Aorta (tissue), 5 donors: ENCODE measurements at regions not wholly inside any gene's neighbourhood (a gene's known extent, or its start where the extent isn't known, plus 50 kb on each side); places are given as distances from the start of the nearest gene placed in this dataset.
A peak's percentile ranks its signal among the peaks of the same experiment; 100 is the strongest.

Source experiments
- ATAC-seq: fragments of 200-7000 bp; cut with Tn5 transposase; one replicate; pipeline ENCODE4 v1.9.1; 2022; ENCODE audit warnings: moderate library complexity; ENCODE audit not compliant: low FRiP score
- DNase-seq, 2 donors: peaks; one replicate each; pipeline ENCODE4 v3.0.0-alpha.2; 2020
- H3K27ac ChIP-seq, 2 donors: one replicate each; pipeline ENCODE4 v1.5.1; 2013; ENCODE audit warnings: low read length in 2 of 2, mild to moderate bottlenecking in 2 of 2, moderate library complexity in 2 of 2, control low read depth in 1 of 2, inconsistent platforms in 1 of 2, low read depth in 1 of 2
- H3K27me3 ChIP-seq, 2 donors: one replicate each; pipeline ENCODE4 v1.6.1; 2013; ENCODE audit warnings: control low read depth in 1 of 2, low read length in 1 of 2, mild to moderate bottlenecking in 1 of 2, moderate library complexity in 1 of 2; ENCODE audit not compliant: insufficient read depth in 2 of 2, control insufficient read depth in 1 of 2
- H3K36me3 ChIP-seq, 2 donors: one replicate each; pipeline ENCODE4 v1.6.1; 2013; ENCODE audit warnings: control low read depth in 1 of 2, low read length in 1 of 2, mild to moderate bottlenecking in 1 of 2; ENCODE audit not compliant: insufficient read depth in 2 of 2, control insufficient read depth in 1 of 2
- H3K4me1 ChIP-seq, 2 donors: one replicate each; pipeline ENCODE4 v1.6.1; 2013; ENCODE audit warnings: low read length in 2 of 2, control low read depth in 1 of 2, mild to moderate bottlenecking in 1 of 2, moderate library complexity in 1 of 2; ENCODE audit not compliant: insufficient read depth in 2 of 2, control insufficient read depth in 1 of 2
- H3K4me3 ChIP-seq, 2 donors: one replicate each; pipeline ENCODE4 v1.5.1; 2013; ENCODE audit warnings: low read length in 2 of 2, control low read depth in 1 of 2, mild to moderate bottlenecking in 1 of 2
- H3K9me3 ChIP-seq: one replicate; pipeline ENCODE4 v1.6.1; 2013; ENCODE audit warnings: mild to moderate bottlenecking, low read length; ENCODE audit not compliant: control insufficient read depth
- WGBS, 2 donors: extraction: QIAGEN DNeasy Blood & Tissue Kit; methylation state at CpG; one replicate each; pipeline ENCODE4 v1.1.7; 2013; 5-methylcytosine and 5-hydroxymethylcytosine counted together
- intact Hi-C, 2 donors: fragments of 100-400 bp; cut with DNase I; formaldehyde crosslinking; loops; one replicate each; pipeline versions ENCODE4 v1.14.2 to v1.15.0; 2022
- donor health status: healthy with polysubstance abuse.
- donor health status: Bipolar disorder and iron deficiency.
- donor health status: DM: no; HTN: no; CAD: no.
- donor health status: DM: no; HTN: no; CAD: no.
- donor health status: DM: yes; HTN: yes; CAD: no.

DNA sequence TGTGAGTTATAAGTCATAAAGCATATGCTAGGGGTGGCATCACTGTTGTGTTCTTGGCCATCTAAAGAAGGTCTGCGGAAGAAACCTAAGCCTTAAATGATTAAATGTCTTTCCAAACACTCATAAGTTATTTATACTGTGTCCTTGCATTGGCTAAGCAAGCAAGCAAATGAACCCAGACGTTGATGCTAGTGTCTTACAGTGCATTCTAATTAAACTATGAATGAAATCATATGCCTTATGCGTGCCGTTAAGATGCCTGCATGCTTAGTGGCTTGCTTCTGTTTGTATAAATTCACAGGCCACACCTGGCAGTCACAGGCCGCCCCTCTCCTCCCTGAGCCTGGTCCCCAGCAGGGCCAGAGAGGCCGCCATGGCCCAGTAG lies 49.9 kb downstream of the RIN2 start:
- WGBS, 2 donors, result 39 to 47% methylated on average over 6 of the region's 6 CpGs
- Histone ChIP-seq H3K4me3 (no peak overlapping the region), H3K9me3 (no peaks in the 10 kb centered on the region), H3K4me1 (no peaks in the 10 kb centered on the region), H3K36me3 (no peaks in the 10 kb centered on the region), H3K27ac (no peak overlapping the region), H3K27me3 (no peaks in the 10 kb centered on the region)
- intact Hi-C loops, result no loop called here
- ATAC-seq (no peak), DNase-seq (no peak)

GRCh38 chr20:19808498-19808897 lies 50.4 kb downstream of the RIN2 start:
- intact Hi-C loops, result no loop called here
- ATAC-seq (no peak), DNase-seq (no peak)

DNA sequence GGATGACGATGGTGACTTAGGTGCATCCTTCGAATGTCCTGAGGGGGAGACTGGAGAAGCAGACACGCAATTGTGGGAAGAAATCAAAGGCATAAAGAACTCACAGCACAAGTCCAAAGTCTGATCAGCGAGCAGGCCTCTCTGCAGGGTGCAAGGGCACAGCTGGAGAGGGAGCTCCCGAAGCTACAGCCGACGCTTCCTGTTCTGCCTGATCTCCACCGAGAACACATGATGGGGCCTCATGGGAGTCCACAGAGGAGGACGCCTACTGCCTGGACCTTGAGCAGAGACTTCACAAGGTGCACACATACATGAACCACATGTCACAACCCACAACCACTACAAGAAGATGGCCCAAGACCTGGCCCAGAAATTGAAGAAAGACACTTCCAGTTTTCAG lies 51.4 kb downstream of the RIN2 start:
- H3K27ac ChIP-seq, result no peak overlapping the region
- no peaks in the 10 kb centered on the region for H3K9me3 ChIP-seq
- DNase-seq (no peak), ATAC-seq (no peak)
- H3K27me3 ChIP-seq, result no peaks in the 10 kb centered on the region
- H3K4me1 ChIP-seq, result peaks cover 0 to under 1% of the 10 kb centered on the region in 2 donors
- H3K36me3 ChIP-seq, result no peaks in the 10 kb centered on the region
- intact Hi-C loops, result no loop called here
- 90 to 95% methylated on average over 9 of the region's 9 CpGs for WGBS, 2 donors
- H3K4me3 ChIP-seq, result no peak overlapping the region

More at GRCh38 chr20:19808498-19808897, 50.4 kb downstream of the RIN2 start:
- WGBS, 2 donors, result 93 to 94% methylated on average over 8 of the region's 8 CpGs
- Histone ChIP-seq H3K4me3 (no peak overlapping the region), H3K4me1 (no peaks in the 10 kb centered on the region), H3K36me3 (no peaks in the 10 kb centered on the region), H3K27ac (no peak overlapping the region), H3K9me3 (no peaks in the 10 kb centered on the region), H3K27me3 (no peaks in the 10 kb centered on the region)

GRCh38 chr20:19811231-19811630 lies 53.2 kb downstream of the RIN2 start:
- H3K9me3 ChIP-seq, result no peaks in the 10 kb centered on the region
- H3K27me3 ChIP-seq, result no peaks in the 10 kb centered on the region
- no peak for DNase-seq
- H3K27ac ChIP-seq, result no peak overlapping the region
- no peaks in the 10 kb centered on the region for H3K36me3 ChIP-seq
- peaks cover 0 to 6% of the 10 kb centered on the region in 2 donors for H3K4me1 ChIP-seq
- intact Hi-C loops, result no loop called here
- no peak for ATAC-seq
- H3K4me3 ChIP-seq, result no peak overlapping the region
- WGBS, 2 donors, result 93 to 96% methylated on average over 8 of the region's 8 CpGs

DNA sequence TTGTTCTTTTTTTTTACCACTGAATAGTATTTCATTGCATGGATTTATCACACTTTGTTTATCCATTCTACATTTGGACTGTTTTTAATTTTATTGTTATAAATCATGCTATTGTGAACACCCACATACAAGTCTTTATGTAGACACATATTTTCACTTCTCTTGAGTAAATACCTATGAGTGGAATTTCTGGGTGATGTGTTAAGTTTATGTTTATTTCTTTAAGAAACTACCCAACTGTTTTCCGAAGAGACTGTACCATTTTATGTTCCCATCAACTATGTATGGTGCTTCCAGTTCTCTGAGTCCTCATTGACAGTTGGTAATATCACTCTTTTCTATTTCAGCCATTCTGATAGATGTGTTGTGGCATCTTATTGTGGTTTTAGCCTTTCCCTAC lies 54.0 kb downstream of the RIN2 start:
- Histone ChIP-seq H3K27ac (no peak overlapping the region), H3K9me3 (no peaks in the 10 kb centered on the region), H3K27me3 (no peaks in the 10 kb centered on the region), H3K4me3 (no peak overlapping the region), H3K36me3 (no peaks in the 10 kb centered on the region), H3K4me1 (peaks cover 0 to 6% of the 10 kb centered on the region in 2 donors)
- ATAC-seq, result no peak
- WGBS, 2 donors, result 80 to 87% methylated on average over 1 of the region's 1 CpG
- DNase-seq, result no peak
- intact Hi-C loops, result no loop called here

DNA sequence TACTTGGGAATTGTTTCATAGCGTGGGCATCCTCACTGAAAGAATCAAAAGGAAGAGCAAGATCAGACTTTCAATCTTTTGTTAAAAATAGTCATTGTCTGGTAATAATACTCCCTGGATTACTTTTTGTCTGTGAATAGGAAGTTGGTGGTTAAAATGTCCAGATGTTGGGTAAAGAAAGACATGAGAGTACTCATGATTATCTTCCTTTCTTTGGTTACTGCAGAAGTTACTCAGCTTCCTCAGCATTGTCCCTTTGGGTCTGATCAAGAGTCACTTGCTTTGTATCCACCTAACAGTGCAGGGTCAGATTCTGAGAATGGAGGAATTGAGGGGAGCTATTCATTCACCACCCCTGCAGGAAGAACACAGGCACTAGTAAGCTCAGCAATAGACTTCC lies 54.6 kb downstream of the RIN2 start:
- Histone ChIP-seq H3K27ac (no peak overlapping the region), H3K9me3 (no peaks in the 10 kb centered on the region)
- WGBS, 2 donors, result 94 to 100% methylated on average over 1 of the region's 1 CpG

GRCh38 chr20:19813846-19814640 lies 56.0 kb downstream of the RIN2 start:
- ATAC-seq (no peak), DNase-seq (no peak)
- no peak overlapping the region for H3K4me3 ChIP-seq
- peaks cover 0 to 6% of the 10 kb centered on the region in 2 donors for H3K4me1 ChIP-seq
- intact Hi-C loops, result no loop called here
- H3K9me3 ChIP-seq, result no peaks in the 10 kb centered on the region
- WGBS, 2 donors, result 14 to 24% methylated on average over 9 of the region's 9 CpGs
- no peaks in the 10 kb centered on the region for H3K27me3 ChIP-seq
- peak overlapping the region; percentile 17 to 36 for H3K27ac ChIP-seq
- peaks cover 0 to under 1% of the 10 kb centered on the region in 2 donors for H3K36me3 ChIP-seq

More for the DNA sequence above, 54.6 kb downstream of the RIN2 start:
- Histone ChIP-seq H3K4me3 (no peak overlapping the region), H3K4me1 (peaks cover 0 to 6% of the 10 kb centered on the region in 2 donors), H3K27me3 (no peaks in the 10 kb centered on the region), H3K36me3 (no peaks in the 10 kb centered on the region)
- ATAC-seq, result no peak
- intact Hi-C loops, result no loop called here
- no peak for DNase-seq

GRCh38 chr20:19815553-19815991 lies 57.5 kb downstream of the RIN2 start:
- H3K4me1 ChIP-seq, result peaks cover 0 to 6% of the 10 kb centered on the region in 2 donors
- H3K27ac ChIP-seq, result no peak overlapping the region
- ATAC-seq, result peak; percentile 75
- H3K36me3 ChIP-seq, result peaks cover 0 to 1% of the 10 kb centered on the region in 2 donors
- H3K4me3 ChIP-seq, result no peak overlapping the region
- intact Hi-C loops, result no loop called here
- 4 to 5% methylated on average over 8 of the region's 8 CpGs for WGBS, 2 donors
- no peak for DNase-seq
- H3K27me3 ChIP-seq, result no peaks in the 10 kb centered on the region
- H3K9me3 ChIP-seq, result no peaks in the 10 kb centered on the region

DNA sequence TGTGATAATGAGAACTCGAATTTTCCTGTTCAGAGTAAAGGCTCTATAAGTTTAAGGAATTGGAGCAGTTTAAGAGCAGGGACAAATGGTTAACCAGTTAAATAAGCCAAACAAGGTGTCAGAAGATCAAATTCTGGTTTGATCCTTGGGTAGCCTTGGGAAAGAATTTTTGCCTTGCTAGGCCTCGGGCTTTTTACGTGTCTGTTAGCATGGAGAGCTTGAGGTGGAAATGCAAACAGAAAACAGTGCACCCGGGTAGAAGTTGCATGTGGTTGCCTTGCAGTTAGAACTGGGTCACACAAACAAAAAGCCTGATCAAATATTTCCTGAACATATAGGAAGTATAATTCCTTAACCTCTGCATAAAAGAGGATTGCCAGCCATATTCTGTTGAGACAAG lies 58.3 kb downstream of the RIN2 start:
- ATAC-seq (no peak), DNase-seq (no peak)
- 69 to 86% methylated on average over 4 of the region's 4 CpGs for WGBS, 2 donors
- peaks cover 0 to 1% of the 10 kb centered on the region in 2 donors for H3K36me3 ChIP-seq
- H3K4me3 ChIP-seq, result no peak overlapping the region
- no peaks in the 10 kb centered on the region for H3K9me3 ChIP-seq
- intact Hi-C loops, result no loop called here
- peaks cover 0 to 6% of the 10 kb centered on the region in 2 donors for H3K4me1 ChIP-seq
- H3K27ac ChIP-seq, result no peak overlapping the region
- H3K27me3 ChIP-seq, result no peaks in the 10 kb centered on the region
